ENCODE measurements at regions not wholly inside any gene's neighbourhood (a gene's known extent, or its start where the extent isn't known, plus 50 kb on each side); places are given as distances from the start of the nearest gene placed in this dataset.

GRCh38 chr17:77884019-77884418 lies 74.5 kb upstream of the TNRC6C start:
- H3K18ac ChIP-seq (ENCODE audit: extremely low read depth, low read length) = no peak overlapping the region
- H3K27ac ChIP-seq (ENCODE audit: low read depth, low read length) = no peak overlapping the region
- peaks cover 7 to 25% (median 19%) of the 10 kb centered on the region in 4 experiments; a peak in 6 of 7 replicates for H3K27me3 ChIP-seq (replicated peaks in 1 of 4; ENCODE audit: control insufficient read depth in 3 of 4, extremely low read depth in 1 of 4, insufficient read depth in 3 of 4, low read length in 3 of 4)
- no peak overlapping the region for H4K5ac ChIP-seq (ENCODE audit: insufficient read length, low read depth, low read length)
- H2BK12ac ChIP-seq (ENCODE audit: low read depth, low read length) = no peak overlapping the region
- peaks cover 0 to 22% (median 12%) of the 10 kb centered on the region in 4 experiments; a peak in 6 of 7 replicates for H3K4me1 ChIP-seq (replicated peaks in 1 of 4; ENCODE audit: control insufficient read depth in 3 of 4, insufficient read depth in 4 of 4, low read length in 3 of 4)
- no peaks in the 10 kb centered on the region for H3K79me2 ChIP-seq (ENCODE audit: control insufficient read depth in 1 of 2, insufficient read depth in 2 of 2, low read length in 2 of 2)
- H4K8ac ChIP-seq (ENCODE audit: extremely low read depth, insufficient read depth, low read length) = no peak overlapping the region
- H2AFZ ChIP-seq (ENCODE audit: low read length) = no peak overlapping the region
- H2BK120ac ChIP-seq (replicated peaks; ENCODE audit: low read depth, low read length) = no peak overlapping the region
- peaks cover 10% of the 10 kb centered on the region; the same call in 1 of the 2 replicates for H3K23me2 ChIP-seq (ENCODE audit: low read depth, low read length)
- H3K36me3 ChIP-seq (ENCODE audit: control insufficient read depth in 2 of 4, insufficient read depth in 4 of 4, low read length in 3 of 4) = no peaks in the 10 kb centered on the region
- no peak overlapping the region for H4K91ac ChIP-seq (replicated peaks; ENCODE audit: insufficient read length, low read length)
- H3K56ac ChIP-seq (replicated peaks; ENCODE audit: insufficient read length, low read depth, low read length) = no peak overlapping the region
- ChIA-PET CTCF (ENCODE audit: partially characterized antibody) (interaction anchor here (0.7 to 13.7 kb wide), 4 partner anchors 10 to 201 kb away, joined by 3 to 147 read pairs (median 8); no protein-coding TSS in a partner anchor), POLR2A (ENCODE audit: partially characterized antibody) (interaction anchor here (0.6 to 2.1 kb wide), 2 partner anchors 73 to 74 kb away, joined by 3 to 8 read pairs; partner anchors contain the start of gene TNRC6C)
- no peaks in the 10 kb centered on the region for H3K9me3 ChIP-seq (ENCODE audit: insufficient read depth in 2 of 2, low read depth in 1 of 2, low read length in 1 of 2)
- no peak overlapping the region for H3K4ac ChIP-seq (replicated peaks; ENCODE audit: insufficient read length, low read depth, low read length)
- no peak for FAIRE-seq
- WGBS, 2 experiments (ENCODE audit: extremely low coverage in 1 of 2, insufficient coverage in 1 of 2, insufficient read length in 1 of 2, insufficient replicate concordance in 2 of 2, low coverage in 1 of 2, low lambda C conversion rate in 2 of 2, missing lambda C conversion rate in 1 of 2) = 66% methylated on average over 10 of the region's 11 CpGs; no CpG with 5 or more reads in 1 of the 2 experiments
- H3K9ac ChIP-seq (replicated peaks in 1 of 4; ENCODE audit: extremely low read depth in 1 of 4, low read depth in 3 of 4, low read length in 3 of 4) = no peak overlapping the region
- H3K14ac ChIP-seq (ENCODE audit: insufficient read length) = no peak overlapping the region
- DNase-seq (ENCODE audit: low read depth in 1 of 2, low spot score in 2 of 2) = no peak
- no peak overlapping the region for H3K4me3 ChIP-seq (ENCODE audit: extremely low read depth in 1 of 4, insufficient read depth in 2 of 4, low read depth in 3 of 4, low read length in 4 of 4)
- no peaks in the 10 kb centered on the region for H3K79me1 ChIP-seq (ENCODE audit: low read depth, low read length)
- H3K23ac ChIP-seq (ENCODE audit: insufficient read length) = no peak overlapping the region
- H2BK15ac ChIP-seq (ENCODE audit: low read length) = 0 out of 2 replicates have a peak overlapping the region, but pooled peaks have one; percentile 12
- no peak overlapping the region for H2BK20ac ChIP-seq (ENCODE audit: low read length)
- TF ChIP-seq RFX5 (IDR thresholded peaks at IDR 0.05; ENCODE audit: borderline replicate concordance, low read depth, low read length) (peak; percentile 91), NRF1 (IDR thresholded peaks at IDR 0.05; ENCODE audit: low read depth, low read length) (no peak), ZNF274 (IDR thresholded peaks at IDR 0.05; ENCODE audit: borderline replicate concordance, extremely low read depth, low read length) (no peak), CREB1 (IDR thresholded peaks at IDR 0.05) (peak; percentile 88), RBBP5 (IDR thresholded peaks at IDR 0.05; ENCODE audit: borderline replicate concordance, low read depth, low read length) (0 out of 2 replicates have a peak, but pooled peaks have one; percentile 60), YY1 (IDR thresholded peaks at IDR 0.05; ENCODE audit: low read depth, low read length) (0 out of 2 replicates have a peak, but pooled peaks have one; percentile 16), SIN3A (conservative IDR thresholded peaks at IDR 0.05 in 1 of 2, IDR thresholded peaks at IDR 0.05 in 1 of 2; ENCODE audit: low read depth in 1 of 2, low read length in 2 of 2) (0 out of 4 replicates have a peak, but pooled peaks of 1 of the 2 experiments have one; percentile 49)
- H4K20me1 ChIP-seq (replicated peaks in 1 of 2; ENCODE audit: control insufficient read depth in 1 of 2, insufficient read depth in 2 of 2, low read length in 2 of 2) = peaks cover 0 to 2% of the 10 kb centered on the region in 2 experiments
- no peak overlapping the region for H2BK5ac ChIP-seq (ENCODE audit: low read depth, low read length)
- H2AK5ac ChIP-seq (ENCODE audit: low read depth, low read length) = no peak overlapping the region
- H3K4me2 ChIP-seq (ENCODE audit: insufficient read depth in 1 of 2, low read depth in 2 of 2, low read length in 2 of 2) = no peak overlapping the region
